GM10266 (cell line): ENCODE measurements at regions not wholly inside any gene's neighbourhood (a gene's known extent, or its start where the extent isn't known, plus 50 kb on each side); places are given as distances from the start of the nearest gene placed in this dataset.

Experiments
- DNase-seq: peaks from one replicate; pipeline ENCODE4 v3.0.0; 2012; ENCODE audit errors: extremely low spot score
- TF ChIP-seq, protein P1 (sequence below): IDR thresholded peaks from 2 replicates; pipeline ENCODE4 v1.5.1; 2012; ENCODE audit warnings: mild to moderate bottlenecking, low read depth; ENCODE audit not compliant: control insufficient read depth, insufficient read depth; ENCODE audit errors: missing control alignments

DNA sequence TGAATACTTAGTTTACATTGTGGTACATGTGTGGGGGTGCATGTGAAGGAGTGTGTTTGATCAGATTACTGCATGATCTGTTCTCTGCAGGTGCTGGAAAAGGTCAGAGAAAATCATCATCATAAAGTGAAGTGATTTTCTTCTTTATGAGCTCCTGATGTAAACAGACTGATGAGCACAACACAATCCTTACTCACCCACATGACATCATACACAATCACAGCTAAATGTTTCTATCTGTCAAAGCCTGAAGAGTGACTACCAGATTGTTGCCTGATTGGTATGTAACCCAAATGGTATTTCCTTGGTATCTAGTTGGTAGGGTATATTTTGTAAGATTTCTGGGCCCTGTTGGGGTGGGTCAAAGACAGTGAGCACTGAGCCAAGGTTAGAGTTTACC, 270.8 kb downstream of the FOXG1 start:
- no peak for DNase-seq
- TF ChIP-seq, protein P1, sequence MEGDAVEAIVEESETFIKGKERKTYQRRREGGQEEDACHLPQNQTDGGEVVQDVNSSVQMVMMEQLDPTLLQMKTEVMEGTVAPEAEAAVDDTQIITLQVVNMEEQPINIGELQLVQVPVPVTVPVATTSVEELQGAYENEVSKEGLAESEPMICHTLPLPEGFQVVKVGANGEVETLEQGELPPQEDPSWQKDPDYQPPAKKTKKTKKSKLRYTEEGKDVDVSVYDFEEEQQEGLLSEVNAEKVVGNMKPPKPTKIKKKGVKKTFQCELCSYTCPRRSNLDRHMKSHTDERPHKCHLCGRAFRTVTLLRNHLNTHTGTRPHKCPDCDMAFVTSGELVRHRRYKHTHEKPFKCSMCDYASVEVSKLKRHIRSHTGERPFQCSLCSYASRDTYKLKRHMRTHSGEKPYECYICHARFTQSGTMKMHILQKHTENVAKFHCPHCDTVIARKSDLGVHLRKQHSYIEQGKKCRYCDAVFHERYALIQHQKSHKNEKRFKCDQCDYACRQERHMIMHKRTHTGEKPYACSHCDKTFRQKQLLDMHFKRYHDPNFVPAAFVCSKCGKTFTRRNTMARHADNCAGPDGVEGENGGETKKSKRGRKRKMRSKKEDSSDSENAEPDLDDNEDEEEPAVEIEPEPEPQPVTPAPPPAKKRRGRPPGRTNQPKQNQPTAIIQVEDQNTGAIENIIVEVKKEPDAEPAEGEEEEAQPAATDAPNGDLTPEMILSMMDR, result no peak

DNA sequence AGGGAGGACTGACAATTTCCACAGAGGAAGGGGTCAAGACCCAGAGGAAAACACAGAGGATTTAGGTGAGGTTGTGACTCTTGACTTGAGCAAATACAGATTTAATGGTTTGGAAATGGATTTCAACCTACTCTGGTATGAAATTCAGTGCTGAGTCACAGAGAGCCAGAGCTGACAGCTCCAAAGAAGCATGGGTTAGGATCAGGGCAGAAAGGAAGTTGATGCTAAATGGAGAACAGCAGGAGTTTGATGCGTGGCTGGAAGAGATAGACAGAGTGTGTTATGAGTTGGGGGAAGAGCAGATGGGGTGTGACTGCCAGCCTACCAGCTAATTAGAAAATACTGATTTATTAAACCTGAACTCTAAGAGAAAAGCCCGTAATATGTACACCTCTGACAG, 272.6 kb downstream of the FOXG1 start:
- TF ChIP-seq, protein P1, result no peak
- no peak for DNase-seq

DNA sequence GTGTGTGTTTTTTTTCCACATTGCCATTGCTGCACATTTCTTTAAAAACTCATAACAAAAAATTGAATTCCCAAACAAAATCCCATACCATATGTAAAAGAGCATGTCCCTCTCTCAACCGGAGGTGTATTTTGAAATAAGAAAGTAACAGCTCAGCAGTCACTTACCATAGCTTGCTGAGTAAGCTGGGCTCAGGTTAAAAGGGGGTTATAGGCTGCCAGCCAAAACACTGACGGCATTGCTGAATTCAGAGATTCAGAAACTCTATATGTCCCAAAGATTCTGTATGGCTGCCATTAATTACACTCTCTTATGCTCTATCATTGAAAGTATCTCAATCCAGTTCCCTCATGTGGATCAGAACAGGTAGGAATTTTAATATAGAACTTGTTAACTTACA, 276.0 kb downstream of the FOXG1 start:
- TF ChIP-seq, protein P1, result no peak
- DNase-seq, result no peak

DNA sequence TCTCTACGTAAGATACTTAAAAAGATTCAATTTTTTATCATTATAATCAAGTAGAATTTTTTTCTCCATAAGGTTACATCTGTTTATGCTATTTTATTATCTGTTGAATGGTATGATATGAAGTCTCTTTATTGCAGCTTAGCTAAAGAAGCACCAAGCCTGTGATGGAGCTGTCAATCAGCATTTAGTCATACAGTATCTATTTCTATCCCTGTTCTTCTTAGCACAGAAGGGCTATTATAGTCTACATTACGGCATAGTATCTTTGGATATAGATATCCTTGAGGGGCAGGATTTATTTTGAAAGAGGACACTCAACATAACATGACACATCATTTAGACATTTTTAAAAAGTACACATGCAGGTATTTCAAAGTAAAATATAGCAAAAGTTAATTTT, 277.1 kb downstream of the FOXG1 start:
- TF ChIP-seq, protein P1, result no peak
- DNase-seq, result no peak

DNA sequence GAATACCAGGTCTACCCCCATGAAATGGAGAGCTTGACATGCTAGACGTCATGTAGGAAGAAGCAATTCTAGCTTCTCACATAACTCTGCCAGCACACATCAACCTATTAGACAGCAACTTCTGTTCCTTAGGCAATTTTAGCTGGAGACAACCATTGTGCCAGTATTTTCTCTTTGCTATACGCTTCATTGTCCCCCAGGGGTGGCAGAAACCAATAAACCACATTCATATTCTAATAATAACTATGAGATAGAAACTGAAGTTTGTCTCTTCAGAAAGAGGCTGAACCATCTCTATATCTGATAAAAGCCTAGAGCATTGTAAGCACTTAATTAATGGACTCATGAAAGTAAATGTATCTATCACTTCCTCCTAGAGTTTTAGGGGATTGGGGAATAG, 278.6 kb downstream of the FOXG1 start:
- TF ChIP-seq, protein P1, result no peak
- no peak for DNase-seq

DNA sequence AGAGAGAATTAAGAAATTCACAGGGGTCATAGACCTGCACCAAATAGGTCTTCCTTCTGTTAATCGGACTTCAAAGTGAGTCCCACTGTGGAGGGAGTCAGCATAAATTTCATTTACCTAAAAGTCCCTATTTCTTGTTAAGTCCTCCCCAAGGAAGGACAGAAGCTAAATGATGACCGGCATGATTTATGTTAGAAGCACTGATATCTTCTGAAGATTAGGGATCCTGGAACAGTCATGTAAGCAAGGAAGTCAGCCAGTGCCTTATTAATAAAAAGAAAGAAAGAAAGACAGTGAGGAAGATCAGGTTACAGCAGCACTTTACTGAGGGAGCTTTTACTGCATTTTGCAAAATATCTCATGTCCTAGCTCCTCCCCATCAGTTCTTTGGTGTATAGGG, 287.5 kb downstream of the FOXG1 start:
- TF ChIP-seq, protein P1, result no peak
- DNase-seq, result no peak

DNA sequence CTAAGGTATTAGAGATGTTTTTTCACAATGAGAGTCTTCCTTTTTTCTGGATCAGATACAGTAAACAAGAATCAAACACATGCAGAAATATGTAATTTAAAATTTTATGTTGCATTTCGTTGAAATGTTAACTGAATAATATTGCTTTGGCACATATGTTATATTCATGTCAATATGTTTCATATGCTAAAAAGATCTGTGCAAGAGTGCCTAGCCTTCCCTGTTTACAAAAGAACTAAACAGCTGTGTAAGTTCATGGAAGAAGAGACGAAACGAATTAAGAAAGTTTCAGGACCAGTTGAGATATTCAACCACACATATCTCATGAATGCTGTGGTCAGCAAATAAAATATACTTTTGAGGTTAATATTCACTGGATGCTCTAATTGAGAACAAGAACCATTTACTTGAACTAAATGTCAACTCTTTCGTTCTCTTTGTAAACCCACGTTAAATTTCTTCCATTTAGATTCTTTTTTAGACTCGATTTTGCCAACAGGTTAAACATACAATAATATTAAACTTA, 289.5 kb downstream of the FOXG1 start:
- TF ChIP-seq, protein P1, result no peak
- no peak for DNase-seq

DNA sequence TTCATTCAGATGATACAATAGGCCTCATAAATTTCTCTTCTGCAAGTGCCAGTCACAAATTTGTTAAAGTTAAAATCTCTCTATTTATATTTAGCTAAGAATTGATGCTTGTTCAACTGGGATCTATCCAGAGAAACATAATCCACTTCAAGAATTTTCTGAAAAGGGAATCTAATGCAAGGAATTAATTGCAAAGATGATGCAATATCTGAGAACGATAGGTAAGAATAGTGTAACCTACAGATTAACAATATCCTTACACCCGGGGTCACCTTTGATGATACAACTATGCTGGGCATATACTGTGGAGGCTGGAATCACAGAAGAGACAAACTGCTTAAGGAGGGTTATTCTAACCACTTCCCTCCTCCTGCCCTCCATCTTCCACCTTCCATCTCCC, 295.1 kb downstream of the FOXG1 start:
- DNase-seq, result no peak
- TF ChIP-seq, protein P1, result no peak
